IMR-90 (cell line): ENCODE measurements at regions not wholly inside any gene's neighbourhood (a gene's known extent, or its start where the extent isn't known, plus 50 kb on each side); places are given as distances from the start of the nearest gene placed in this dataset.

Experiments used
- ATAC-seq: fragments of 200-7000 bp; cut with Tn5 transposase; 2 replicates; pipeline ENCODE4 v1.9.1; 2020; ENCODE audit warnings: low read depth, mild to moderate bottlenecking, moderate library complexity
- BruUV-seq: library from RNA; stranded (reverse); fragments of 400-500 nt; replicated peaks from 2 replicates; lab custom pipeline; 2021; lab: Mats Ljungman, UMichigan
- CTCF ChIA-PET: fragments of 300-600 bp; formaldehyde crosslinking; extraction: SDS; loops from one replicate; lab custom pipeline; 2021; ENCODE audit warnings: antibody characterized with exemption; lab: Yijun Ruan, JAX
- POLR2A ChIA-PET: fragments of 300-600 bp; sonication (Branson Sonifier 250); formaldehyde crosslinking; loops from one replicate; lab custom pipeline; 2022; ENCODE audit warnings: antibody characterized with exemption; ENCODE audit not compliant: unreplicated experiment; lab: Charles Lee
- DNase-seq: peaks from one replicate; pipeline ENCODE4 v3.0.0; 2013
- H2AFZ ChIP-seq: replicated peaks from 2 replicates; pipeline ENCODE3; 2013; ENCODE audit warnings: low read length, mild to moderate bottlenecking; ENCODE audit not compliant: poor library complexity
- H2AK5ac ChIP-seq: 2 replicates; pipeline ENCODE4 v1.6.1; 2013; ENCODE audit warnings: low read depth, low read length, inconsistent platforms
- H2AK9ac ChIP-seq: replicated peaks from 2 replicates; pipeline ENCODE3; 2013; ENCODE audit warnings: mild to moderate bottlenecking, low read depth, low read length, moderate library complexity; ENCODE audit not compliant: poor library complexity
- H2BK120ac ChIP-seq: 2 replicates; pipeline ENCODE4 v1.6.1; 2013; ENCODE audit warnings: low read depth, low read length, inconsistent platforms
- H2BK15ac ChIP-seq: 3 replicates; pipeline ENCODE4 v1.6.1; 2013; ENCODE audit warnings: low read depth, low read length, inconsistent platforms
- H2BK20ac ChIP-seq: 2 replicates; pipeline ENCODE4 v1.6.1; 2013; ENCODE audit warnings: low read depth, mild to moderate bottlenecking, inconsistent platforms, low read length, moderate library complexity
- H2BK5ac ChIP-seq: 2 replicates; pipeline ENCODE4 v1.6.1; 2013; ENCODE audit warnings: mild to moderate bottlenecking, low read depth, low read length, inconsistent platforms; ENCODE audit not compliant: poor library complexity, severe bottlenecking
- H3K14ac ChIP-seq: replicated peaks from 2 replicates; pipeline ENCODE4 v1.6.1; 2013; ENCODE audit warnings: low read depth, low read length, inconsistent platforms
- H3K18ac ChIP-seq: 2 replicates; pipeline ENCODE4 v1.6.1; 2013; ENCODE audit warnings: low read depth, low read length, control low read depth
- H3K23ac ChIP-seq: 2 replicates; pipeline ENCODE4 v1.6.1; 2013; ENCODE audit warnings: low read depth, low read length, inconsistent platforms
- H3K27ac ChIP-seq: 2 replicates; pipeline ENCODE4 v1.5.1; 2013; ENCODE audit warnings: mild to moderate bottlenecking, control low read depth, low read length; ENCODE audit not compliant: insufficient read depth
- H3K27me3 ChIP-seq: 2 replicates; pipeline ENCODE4 v1.6.1; 2013; ENCODE audit warnings: low read length; ENCODE audit not compliant: control insufficient read depth, insufficient read depth
- H3K36me3 ChIP-seq: 2 replicates; pipeline ENCODE4 v1.6.1; 2013; ENCODE audit warnings: low read length, mixed read lengths; ENCODE audit not compliant: control insufficient read depth, insufficient read depth
- H3K4ac ChIP-seq: 2 replicates; pipeline ENCODE4 v1.6.1; 2013; ENCODE audit warnings: low read depth, low read length, inconsistent platforms
- H3K4me1 ChIP-seq: 2 replicates; pipeline ENCODE4 v1.6.1; 2013; ENCODE audit warnings: low read length, mixed read lengths; ENCODE audit not compliant: control insufficient read depth, insufficient read depth
- H3K4me2 ChIP-seq: 2 replicates; pipeline ENCODE4 v1.6.1; 2013; ENCODE audit warnings: low read depth, mild to moderate bottlenecking, control low read depth, low read length, moderate library complexity
- H3K4me3 ChIP-seq: 2 replicates; pipeline ENCODE4 v1.5.1; 2013; ENCODE audit warnings: low read depth, mild to moderate bottlenecking, control low read depth, low read length, moderate library complexity; ENCODE audit not compliant: insufficient read depth
- H3K56ac ChIP-seq: 2 replicates; pipeline ENCODE4 v1.6.1; 2013; ENCODE audit warnings: low read length, inconsistent platforms; ENCODE audit not compliant: insufficient read depth; ENCODE audit errors: extremely low read depth
- H3K79me1 ChIP-seq, 2 experiments: 2 replicates each; pipeline ENCODE4 v1.6.1; 2013; ENCODE audit warnings: low read length in 2 of 2, inconsistent platforms in 1 of 2, low read depth in 1 of 2
- H3K9ac ChIP-seq: 2 replicates; pipeline ENCODE4 v1.6.1; 2013; ENCODE audit warnings: low read depth, low read length, control low read depth
- H3K9me1 ChIP-seq: 2 replicates; pipeline ENCODE4 v1.6.1; 2013; ENCODE audit warnings: low read length, inconsistent platforms; ENCODE audit not compliant: insufficient read depth
- H3K9me3 ChIP-seq: 2 replicates; pipeline ENCODE4 v1.6.1; 2013; ENCODE audit warnings: low read length; ENCODE audit not compliant: control insufficient read depth, insufficient read depth
- H4K20me1 ChIP-seq: 2 replicates; pipeline ENCODE4 v1.6.1; 2013; ENCODE audit warnings: low read length, inconsistent platforms; ENCODE audit not compliant: insufficient read depth
- H4K5ac ChIP-seq: 2 replicates; pipeline ENCODE4 v1.6.1; 2013; ENCODE audit warnings: mild to moderate bottlenecking, low read depth, low read length, control low read depth
- H4K8ac ChIP-seq, 2 experiments: 2 replicates each; pipeline ENCODE4 v1.6.1; 2013; ENCODE audit warnings: low read depth in 2 of 2, low read length in 2 of 2, control low read depth in 1 of 2, inconsistent platforms in 1 of 2
- H4K91ac ChIP-seq: 2 replicates; pipeline ENCODE4 v1.6.1; 2013; ENCODE audit warnings: low read depth, low read length, inconsistent platforms; ENCODE audit not compliant: insufficient read depth
- BHLHE40 ChIP-seq: fragments of 150-350 bp; IDR thresholded peaks from 2 replicates; pipeline ENCODE4 v1.6.1; 2016; ENCODE audit warnings: mild to moderate bottlenecking, low read depth, low read length
- CEBPB ChIP-seq: IDR thresholded peaks from 2 replicates; pipeline ENCODE4 v1.6.1; 2012; ENCODE audit warnings: low read depth, low read length, improper control_type of control experiment
- CHD1 ChIP-seq: IDR thresholded peaks from 2 replicates; pipeline ENCODE4 v1.6.1; 2012; ENCODE audit warnings: low read depth, low read length, improper control_type of control experiment
- CTCF ChIP-seq: conservative IDR thresholded peaks from 2 replicates; pipeline ENCODE4 v1.5.1; 2012; ENCODE audit warnings: mild to moderate bottlenecking, low read depth, low read length, improper control_type of control experiment
- ELK1 ChIP-seq: fragments of 150-350 bp; IDR thresholded peaks from 2 replicates; pipeline ENCODE4 v1.6.1; 2016; ENCODE audit warnings: low read depth, mild to moderate bottlenecking, low read length, moderate library complexity, borderline replicate concordance
- FOS ChIP-seq: fragments of 150-350 bp; IDR thresholded peaks from 2 replicates; pipeline ENCODE4 v1.6.1; 2016; ENCODE audit warnings: low read depth, low read length
- MXI1 ChIP-seq: IDR thresholded peaks from 2 replicates; pipeline ENCODE4 v1.6.1; 2012; ENCODE audit warnings: low read depth, mild to moderate bottlenecking, low read length, moderate library complexity, borderline replicate concordance
- NFE2L2 ChIP-seq: fragments of 150-350 bp; IDR thresholded peaks from 2 replicates; pipeline ENCODE4 v1.6.1; 2016; ENCODE audit warnings: low read depth, mild to moderate bottlenecking, low read length
- RCOR1 ChIP-seq: IDR thresholded peaks from 2 replicates; pipeline ENCODE4 v1.6.1; 2012; ENCODE audit warnings: mild to moderate bottlenecking, low read length, improper control_type of control experiment; ENCODE audit not compliant: insufficient replicate concordance
- USF2 ChIP-seq: fragments of 150-350 bp; IDR thresholded peaks from 2 replicates; pipeline ENCODE4 v1.6.1; 2017; ENCODE audit warnings: mild to moderate bottlenecking, antibody characterized with exemption, low read length, low read depth
- dilution Hi-C: fragments of 300-500 bp; cut with HindIII; formaldehyde crosslinking; loops from one replicate; pipeline ENCODE4 v1.14.3; 2018; ENCODE audit warnings: low sequenced_read_pairs; ENCODE audit not compliant: unreplicated experiment
- in situ Hi-C: fragments of 300-500 bp; cut with MboI; formaldehyde crosslinking; loops from 3 replicates; pipeline ENCODE4 v1.14.3; 2019; ENCODE audit warnings: low sequenced_read_pairs, inconsistent platforms, mixed read lengths
- intact Hi-C: fragments of 100-400 bp; cut with micrococcal nuclease; formaldehyde crosslinking; loops from 2 replicates; pipeline ENCODE4 v1.10.0; 2022

GRCh38 chr11:57072640-57073039 is 83.9 kb downstream of the OR5AK2 start:
- Histone ChIP-seq H2AK9ac (no peak overlapping the region), H3K14ac (no peak overlapping the region), H3K4ac (peak overlapping the region; percentile 82; the same call in 1 of the 2 replicates), H4K8ac (no peak overlapping the region), H2BK120ac (peak overlapping the region; percentile 92), H4K5ac (no peak overlapping the region), H4K91ac (no peak overlapping the region), H3K4me3 (no peak overlapping the region), H3K56ac (no peak overlapping the region), H2AK5ac (no peak overlapping the region), H3K23ac (no peak overlapping the region; the same call in 1 of the 2 replicates), H3K4me1 (peaks cover 4% of the 10 kb centered on the region), H2BK15ac (no peak overlapping the region), H3K4me2 (peak overlapping the region; percentile 24; the same call in 1 of the 2 replicates), H3K9ac (no peak overlapping the region), H3K27ac (no peak overlapping the region), H2AFZ (no peak overlapping the region), H3K27me3 (no peaks in the 10 kb centered on the region), H3K9me3 (no peaks in the 10 kb centered on the region), H3K79me1 (no peaks in the 10 kb centered on the region), H3K18ac (no peak overlapping the region), H4K20me1 (no peaks in the 10 kb centered on the region), H3K9me1 (peaks cover 5% of the 10 kb centered on the region), H2BK20ac (no peak overlapping the region), H2BK5ac (peak overlapping the region; percentile 72), H3K36me3 (no peaks in the 10 kb centered on the region)
- TF ChIP-seq RCOR1, result peak; percentile 23
- TF ChIP-seq ELK1, result no peak
- peak; percentile 89 for TF ChIP-seq FOS
- peak; percentile 62 for TF ChIP-seq CEBPB
- TF ChIP-seq MXI1, result no peak
- TF ChIP-seq CHD1, result no peak
- TF ChIP-seq BHLHE40, result peak; percentile 76
- TF ChIP-seq CTCF, result no peak
- TF ChIP-seq USF2, result no peak
- no peak for TF ChIP-seq NFE2L2
- dilution Hi-C loops, result no loop called here
- no TSS peak for BruUV-seq
- in situ Hi-C loops, result no loop called here
- intact Hi-C loops, result loop anchor here (2.0 to 5.0 kb wide), 2 partner anchors 140 to 182 kb away; no protein-coding TSS in a partner anchor
- peak; percentile 92 for ATAC-seq
- ChIA-PET CTCF (interaction anchor here (0.7 to 1.9 kb wide), 2 partner anchors 43 to 177 kb away, joined by 3 to 7 read pairs; no protein-coding TSS in a partner anchor), POLR2A (interaction anchor here (0.6 kb wide), 1 partner anchor 195 kb away, joined by 4 read pairs; no protein-coding TSS in a partner anchor)
- peak; percentile 97 for DNase-seq
